IMR-90 (cell line): ENCODE measurements at regions not wholly inside any gene's neighbourhood (a gene's known extent, or its start where the extent isn't known, plus 50 kb on each side); places are given as distances from the start of the nearest gene placed in this dataset.

Experiments used
- ATAC-seq: fragments of 200-7000 bp; cut with Tn5 transposase; 2 replicates; pipeline ENCODE4 v1.9.1; 2020; ENCODE audit warnings: low read depth, mild to moderate bottlenecking, moderate library complexity
- BruUV-seq: library from RNA; stranded (reverse); fragments of 400-500 nt; replicated peaks from 2 replicates; lab custom pipeline; 2021; lab: Mats Ljungman, UMichigan
- CTCF ChIA-PET: fragments of 300-600 bp; formaldehyde crosslinking; extraction: SDS; loops from one replicate; lab custom pipeline; 2021; ENCODE audit warnings: antibody characterized with exemption; lab: Yijun Ruan, JAX
- POLR2A ChIA-PET: fragments of 300-600 bp; sonication (Branson Sonifier 250); formaldehyde crosslinking; loops from one replicate; lab custom pipeline; 2022; ENCODE audit warnings: antibody characterized with exemption; ENCODE audit not compliant: unreplicated experiment; lab: Charles Lee
- DNase-seq: peaks from one replicate; pipeline ENCODE4 v3.0.0; 2013
- H2AFZ ChIP-seq: replicated peaks from 2 replicates; pipeline ENCODE3; 2013; ENCODE audit warnings: low read length, mild to moderate bottlenecking; ENCODE audit not compliant: poor library complexity
- H2AK5ac ChIP-seq: 2 replicates; pipeline ENCODE4 v1.6.1; 2013; ENCODE audit warnings: low read depth, low read length, inconsistent platforms
- H2AK9ac ChIP-seq: replicated peaks from 2 replicates; pipeline ENCODE3; 2013; ENCODE audit warnings: mild to moderate bottlenecking, low read depth, low read length, moderate library complexity; ENCODE audit not compliant: poor library complexity
- H2BK120ac ChIP-seq: 2 replicates; pipeline ENCODE4 v1.6.1; 2013; ENCODE audit warnings: low read depth, low read length, inconsistent platforms
- H2BK15ac ChIP-seq: 3 replicates; pipeline ENCODE4 v1.6.1; 2013; ENCODE audit warnings: low read depth, low read length, inconsistent platforms
- H2BK20ac ChIP-seq: 2 replicates; pipeline ENCODE4 v1.6.1; 2013; ENCODE audit warnings: low read depth, mild to moderate bottlenecking, inconsistent platforms, low read length, moderate library complexity
- H2BK5ac ChIP-seq: 2 replicates; pipeline ENCODE4 v1.6.1; 2013; ENCODE audit warnings: mild to moderate bottlenecking, low read depth, low read length, inconsistent platforms; ENCODE audit not compliant: poor library complexity, severe bottlenecking
- H3K14ac ChIP-seq: replicated peaks from 2 replicates; pipeline ENCODE4 v1.6.1; 2013; ENCODE audit warnings: low read depth, low read length, inconsistent platforms
- H3K18ac ChIP-seq: 2 replicates; pipeline ENCODE4 v1.6.1; 2013; ENCODE audit warnings: low read depth, low read length, control low read depth
- H3K23ac ChIP-seq: 2 replicates; pipeline ENCODE4 v1.6.1; 2013; ENCODE audit warnings: low read depth, low read length, inconsistent platforms
- H3K27ac ChIP-seq: 2 replicates; pipeline ENCODE4 v1.5.1; 2013; ENCODE audit warnings: mild to moderate bottlenecking, control low read depth, low read length; ENCODE audit not compliant: insufficient read depth
- H3K27me3 ChIP-seq: 2 replicates; pipeline ENCODE4 v1.6.1; 2013; ENCODE audit warnings: low read length; ENCODE audit not compliant: control insufficient read depth, insufficient read depth
- H3K36me3 ChIP-seq: 2 replicates; pipeline ENCODE4 v1.6.1; 2013; ENCODE audit warnings: low read length, mixed read lengths; ENCODE audit not compliant: control insufficient read depth, insufficient read depth
- H3K4ac ChIP-seq: 2 replicates; pipeline ENCODE4 v1.6.1; 2013; ENCODE audit warnings: low read depth, low read length, inconsistent platforms
- H3K4me1 ChIP-seq: 2 replicates; pipeline ENCODE4 v1.6.1; 2013; ENCODE audit warnings: low read length, mixed read lengths; ENCODE audit not compliant: control insufficient read depth, insufficient read depth
- H3K4me2 ChIP-seq: 2 replicates; pipeline ENCODE4 v1.6.1; 2013; ENCODE audit warnings: low read depth, mild to moderate bottlenecking, control low read depth, low read length, moderate library complexity
- H3K4me3 ChIP-seq: 2 replicates; pipeline ENCODE4 v1.5.1; 2013; ENCODE audit warnings: low read depth, mild to moderate bottlenecking, control low read depth, low read length, moderate library complexity; ENCODE audit not compliant: insufficient read depth
- H3K56ac ChIP-seq: 2 replicates; pipeline ENCODE4 v1.6.1; 2013; ENCODE audit warnings: low read length, inconsistent platforms; ENCODE audit not compliant: insufficient read depth; ENCODE audit errors: extremely low read depth
- H3K79me1 ChIP-seq, 2 experiments: 2 replicates each; pipeline ENCODE4 v1.6.1; 2013; ENCODE audit warnings: low read length in 2 of 2, inconsistent platforms in 1 of 2, low read depth in 1 of 2
- H3K9ac ChIP-seq: 2 replicates; pipeline ENCODE4 v1.6.1; 2013; ENCODE audit warnings: low read depth, low read length, control low read depth
- H3K9me1 ChIP-seq: 2 replicates; pipeline ENCODE4 v1.6.1; 2013; ENCODE audit warnings: low read length, inconsistent platforms; ENCODE audit not compliant: insufficient read depth
- H3K9me3 ChIP-seq: 2 replicates; pipeline ENCODE4 v1.6.1; 2013; ENCODE audit warnings: low read length; ENCODE audit not compliant: control insufficient read depth, insufficient read depth
- H4K20me1 ChIP-seq: 2 replicates; pipeline ENCODE4 v1.6.1; 2013; ENCODE audit warnings: low read length, inconsistent platforms; ENCODE audit not compliant: insufficient read depth
- H4K5ac ChIP-seq: 2 replicates; pipeline ENCODE4 v1.6.1; 2013; ENCODE audit warnings: mild to moderate bottlenecking, low read depth, low read length, control low read depth
- H4K8ac ChIP-seq, 2 experiments: 2 replicates each; pipeline ENCODE4 v1.6.1; 2013; ENCODE audit warnings: low read depth in 2 of 2, low read length in 2 of 2, control low read depth in 1 of 2, inconsistent platforms in 1 of 2
- H4K91ac ChIP-seq: 2 replicates; pipeline ENCODE4 v1.6.1; 2013; ENCODE audit warnings: low read depth, low read length, inconsistent platforms; ENCODE audit not compliant: insufficient read depth
- CTCF ChIP-seq: conservative IDR thresholded peaks from 2 replicates; pipeline ENCODE4 v1.5.1; 2012; ENCODE audit warnings: mild to moderate bottlenecking, low read depth, low read length, improper control_type of control experiment
- MAFK ChIP-seq: IDR thresholded peaks from 2 replicates; pipeline ENCODE4 v1.6.1; 2012; ENCODE audit warnings: low read depth, low read length, improper control_type of control experiment
- MAZ ChIP-seq: IDR thresholded peaks from 2 replicates; pipeline ENCODE4 v1.6.1; 2012; ENCODE audit warnings: low read depth, mild to moderate bottlenecking, low read length, improper control_type of control experiment, moderate library complexity, borderline replicate concordance
- MXI1 ChIP-seq: IDR thresholded peaks from 2 replicates; pipeline ENCODE4 v1.6.1; 2012; ENCODE audit warnings: low read depth, mild to moderate bottlenecking, low read length, moderate library complexity, borderline replicate concordance
- NFE2L2 ChIP-seq: fragments of 150-350 bp; IDR thresholded peaks from 2 replicates; pipeline ENCODE4 v1.6.1; 2016; ENCODE audit warnings: low read depth, mild to moderate bottlenecking, low read length
- RAD21 ChIP-seq: IDR thresholded peaks from 2 replicates; pipeline ENCODE4 v1.6.1; 2012; ENCODE audit warnings: low read length, improper control_type of control experiment
- RFX5 ChIP-seq: IDR thresholded peaks from 2 replicates; pipeline ENCODE4 v1.8.0; 2012; ENCODE audit warnings: low read depth, mild to moderate bottlenecking, low read length, moderate library complexity
- WGBS, 2 experiments: methylation state at CpG; one replicate each; pipeline versions ENCODE4 v1.1.5 to v1.1.7; 2013; ENCODE audit warnings: missing lambda C conversion rate in 2 of 2; ENCODE audit not compliant: insufficient read length in 1 of 2; ENCODE audit errors: extremely low coverage in 2 of 2; 5-methylcytosine and 5-hydroxymethylcytosine counted together
- dilution Hi-C: fragments of 300-500 bp; cut with HindIII; formaldehyde crosslinking; loops from one replicate; pipeline ENCODE4 v1.14.3; 2018; ENCODE audit warnings: low sequenced_read_pairs; ENCODE audit not compliant: unreplicated experiment
- in situ Hi-C: fragments of 300-500 bp; cut with MboI; formaldehyde crosslinking; loops from 3 replicates; pipeline ENCODE4 v1.14.3; 2019; ENCODE audit warnings: low sequenced_read_pairs, inconsistent platforms, mixed read lengths
- intact Hi-C: fragments of 100-400 bp; cut with micrococcal nuclease; formaldehyde crosslinking; loops from 2 replicates; pipeline ENCODE4 v1.10.0; 2022

- ChIA-PET CTCF (no interaction called here), POLR2A (no interaction called here)
- H4K8ac ChIP-seq = no peak overlapping the region
- DNase-seq (no peak), ATAC-seq (no peak)
- no TSS peak for BruUV-seq
- H3K4me1 ChIP-seq = peaks cover 20% of the 10 kb centered on the region
- no CpG with 5 or more reads among the region's 2 CpGs for WGBS, 2 experiments
- no peak overlapping the region for H2AK5ac ChIP-seq
- no peak overlapping the region for H2AFZ ChIP-seq
- no peaks in the 10 kb centered on the region for H3K27me3 ChIP-seq
- H3K9me1 ChIP-seq = peaks cover 10% of the 10 kb centered on the region
- intact Hi-C loops = no loop called here
- no peaks in the 10 kb centered on the region for H3K36me3 ChIP-seq
- no peak overlapping the region for H3K4me3 ChIP-seq
- H2BK120ac ChIP-seq = no peak overlapping the region
- dilution Hi-C loops = no loop called here
- no peak overlapping the region for H3K18ac ChIP-seq
- no peak overlapping the region for H4K91ac ChIP-seq
- H2BK20ac ChIP-seq = no peak overlapping the region
- no peak overlapping the region for H2BK5ac ChIP-seq
- no peak overlapping the region for H3K56ac ChIP-seq
- no peak overlapping the region for H2AK9ac ChIP-seq
- H3K79me1 ChIP-seq = peaks cover 13 to 83% of the 10 kb centered on the region in 2 experiments
- H3K23ac ChIP-seq = no peak overlapping the region; the same call in 1 of the 2 replicates
- no peak overlapping the region for H3K27ac ChIP-seq
- no peak overlapping the region for H3K4ac ChIP-seq
- H4K20me1 ChIP-seq = peaks cover 54% of the 10 kb centered on the region; the same call in 1 of the 2 replicates
- H3K14ac ChIP-seq = no peak overlapping the region
- no peaks in the 10 kb centered on the region for H3K9me3 ChIP-seq
- H3K4me2 ChIP-seq = no peak overlapping the region
- H3K9ac ChIP-seq = no peak overlapping the region
- no peak overlapping the region for H4K5ac ChIP-seq
- TF ChIP-seq MAFK = no peak
- TF ChIP-seq RFX5 = no peak
- TF ChIP-seq CTCF = no peak
- TF ChIP-seq MXI1 = no peak
- no peak for TF ChIP-seq MAZ
- no peak for TF ChIP-seq NFE2L2
- no peak for TF ChIP-seq RAD21
- in situ Hi-C loops = no loop called here
- H2BK15ac ChIP-seq = no peak overlapping the region
Observed at GRCh38 chr6:56765494-56765893, 122.8 kb upstream of the DST start.
